ENCODE measurements at regions not wholly inside any gene's neighbourhood (a gene's known extent, or its start where the extent isn't known, plus 50 kb on each side); places are given as distances from the start of the nearest gene placed in this dataset.

GRCh38 chr10:22849077-22849805 lies 78.6 kb upstream of the ARMC3 start:
- Histone ChIP-seq H3K4me1 (ENCODE audit: control insufficient read depth in 4 of 4, insufficient read depth in 4 of 4, low read length in 3 of 4) (peaks cover 0 to 9% (median 2%) of the 10 kb centered on the region in 4 donors), H3K27me3 (ENCODE audit: control insufficient read depth in 4 of 4, insufficient read depth in 4 of 4, low read length in 3 of 4) (no peaks in the 10 kb centered on the region), H3K9me3 (ENCODE audit: control insufficient read depth in 4 of 4, low read length in 3 of 4) (no peaks in the 10 kb centered on the region), H3K27ac (ENCODE audit: low read depth in 1 of 2, low read length in 2 of 2) (peak overlapping the region in 1 of 2 donors; percentile 13), H3K9ac (ENCODE audit: low read depth in 1 of 2, low read length in 2 of 2) (no peak overlapping the region), H3K36me3 (ENCODE audit: control insufficient read depth in 4 of 4, insufficient read depth in 3 of 4, low read depth in 1 of 4, low read length in 3 of 4) (no peaks in the 10 kb centered on the region), H3K4me3 (ENCODE audit: low read depth in 1 of 3, low read length in 3 of 3) (no peak overlapping the region)
- DNase-seq (ENCODE audit: low spot score) = no peak
- TF ChIP-seq RAD21 (IDR thresholded peaks at IDR 0.05) (peak; percentile 19 to 44), MAX (IDR thresholded peaks at IDR 0.05) (peak; percentile 26), YY1 (IDR thresholded peaks at IDR 0.05) (peak; percentile 68), GABPA (IDR thresholded peaks at IDR 0.05 in 1 of 2, conservative IDR thresholded peaks at IDR 0.05 in 1 of 2) (no peak), SP1 (IDR thresholded peaks at IDR 0.05) (peak; percentile 80), CTCF (IDR thresholded peaks at IDR 0.05; ENCODE audit: low read depth, low read length, missing input control) (no peak), NR2F2 (IDR thresholded peaks at IDR 0.05) (peak; percentile 86), ZBTB33 (IDR thresholded peaks at IDR 0.05) (no peak)
- 59% methylated on average over 12 of the region's 12 CpGs for WGBS

- Histone ChIP-seq H3K9me3 (ENCODE audit: control insufficient read depth in 4 of 4, low read length in 3 of 4) (no peaks in the 10 kb centered on the region), H3K27ac (ENCODE audit: low read depth in 1 of 2, low read length in 2 of 2) (no peak overlapping the region), H3K9ac (ENCODE audit: low read depth in 1 of 2, low read length in 2 of 2) (no peak overlapping the region), H3K27me3 (ENCODE audit: control insufficient read depth in 4 of 4, insufficient read depth in 4 of 4, low read length in 3 of 4) (no peaks in the 10 kb centered on the region), H3K4me1 (ENCODE audit: control insufficient read depth in 4 of 4, insufficient read depth in 4 of 4, low read length in 3 of 4) (peaks cover 0 to 9% (median 2%) of the 10 kb centered on the region in 4 donors), H3K4me3 (ENCODE audit: low read depth in 1 of 3, low read length in 3 of 3) (no peak overlapping the region), H3K36me3 (ENCODE audit: control insufficient read depth in 4 of 4, insufficient read depth in 3 of 4, low read depth in 1 of 4, low read length in 3 of 4) (no peaks in the 10 kb centered on the region)
- TF ChIP-seq FOXA1 (IDR thresholded peaks at IDR 0.05) (no peak), SP1 (IDR thresholded peaks at IDR 0.05) (no peak), CTCF (IDR thresholded peaks at IDR 0.05; ENCODE audit: low read depth, low read length, missing input control) (no peak), TAF1 (conservative IDR thresholded peaks at IDR 0.05) (no peak), JUND (IDR thresholded peaks at IDR 0.05) (no peak), RAD21 (IDR thresholded peaks at IDR 0.05) (no peak), EGR1 (IDR thresholded peaks at IDR 0.05; ENCODE audit: low read depth in 2 of 2) (no peak), HNF4A (conservative IDR thresholded peaks at IDR 0.05) (no peak), RXRA (IDR thresholded peaks at IDR 0.05) (no peak), REST (IDR thresholded peaks at IDR 0.05) (no peak), MAX (IDR thresholded peaks at IDR 0.05) (no peak), ATF3 (IDR thresholded peaks at IDR 0.05) (no peak), ZBTB33 (IDR thresholded peaks at IDR 0.05) (no peak), FOXA2 (IDR thresholded peaks at IDR 0.05) (no peak), GABPA (IDR thresholded peaks at IDR 0.05 in 1 of 2, conservative IDR thresholded peaks at IDR 0.05 in 1 of 2) (no peak), HNF4G (IDR thresholded peaks at IDR 0.05) (no peak), NR2F2 (IDR thresholded peaks at IDR 0.05) (no peak), YY1 (IDR thresholded peaks at IDR 0.05) (no peak)
- DNase-seq (ENCODE audit: low spot score) = no peak
- WGBS = 92% methylated on average over 4 of the region's 4 CpGs
Observed at GRCh38 chr10:22848509-22848908, 79.3 kb upstream of the ARMC3 start.
